ENCODE measurements at regions not wholly inside any gene's neighbourhood (a gene's known extent, or its start where the extent isn't known, plus 50 kb on each side); places are given as distances from the start of the nearest gene placed in this dataset.

- DNase-seq (ENCODE audit: low read depth in 2 of 2) = no peak
These were observed 49.8 kb downstream of the PLCE1 start for GRCh38 chr10:94043431-94043990.

GRCh38 chr10:94046098-94046497 is 52.4 kb downstream of the PLCE1 start:
- DNase-seq (ENCODE audit: low read depth in 2 of 2) = no peak

- no peak for DNase-seq (ENCODE audit: low read depth in 2 of 2)
These were observed 53.6 kb downstream of the PLCE1 start for GRCh38 chr10:94047293-94047692.

- DNase-seq (ENCODE audit: low read depth in 2 of 2) = no peak
These were observed 56.2 kb downstream of the PLCE1 start for GRCh38 chr10:94049911-94050310.

- no peak for DNase-seq (ENCODE audit: low read depth in 2 of 2)
These were observed 58.5 kb downstream of the PLCE1 start for GRCh38 chr10:94052281-94052680.

GRCh38 chr10:94052866-94053791 is 59.4 kb downstream of the PLCE1 start:
- no peak for DNase-seq (ENCODE audit: low read depth in 2 of 2)

- no peak for DNase-seq (ENCODE audit: low read depth in 2 of 2)
These were observed 65.6 kb downstream of the PLCE1 start for GRCh38 chr10:94059178-94059883.

- no peak for DNase-seq (ENCODE audit: low read depth in 2 of 2)
These were observed 67.3 kb downstream of the PLCE1 start for GRCh38 chr10:94061026-94061425.

GRCh38 chr10:94062611-94063010 is 68.9 kb downstream of the PLCE1 start:
- DNase-seq (ENCODE audit: low read depth in 2 of 2) = no peak

- no peak for DNase-seq (ENCODE audit: low read depth in 2 of 2)
These were observed 71.6 kb downstream of the PLCE1 start for GRCh38 chr10:94065362-94065761.

GRCh38 chr10:94065787-94066186 is 72.1 kb downstream of the PLCE1 start:
- DNase-seq (ENCODE audit: low read depth in 2 of 2) = no peak

GRCh38 chr10:94066411-94066810 is 72.7 kb downstream of the PLCE1 start:
- peak; percentile 46 to 64 for DNase-seq (ENCODE audit: low read depth in 2 of 2)

- peak in 1 of 2 donors; percentile 13 for DNase-seq (ENCODE audit: low read depth in 2 of 2)
These were observed 76.2 kb downstream of the PLCE1 start for GRCh38 chr10:94069884-94070283.

GRCh38 chr10:94074462-94074861 is 80.7 kb downstream of the PLCE1 start:
- no peak for DNase-seq (ENCODE audit: low read depth in 2 of 2)

- peak in 1 of 2 donors; percentile 97 for DNase-seq (ENCODE audit: low read depth in 2 of 2)
These were observed 81.8 kb downstream of the PLCE1 start for GRCh38 chr10:94075506-94075905.

- peak in 1 of 2 donors; percentile 81 for DNase-seq (ENCODE audit: low read depth in 2 of 2)
These were observed 82.7 kb downstream of the PLCE1 start for GRCh38 chr10:94076325-94076841.

- no peak for DNase-seq (ENCODE audit: low read depth in 2 of 2)
These were observed 83.3 kb downstream of the PLCE1 start for GRCh38 chr10:94077042-94077441.

GRCh38 chr10:94080108-94080507 is 86.4 kb downstream of the PLCE1 start:
- DNase-seq (ENCODE audit: low read depth in 2 of 2) = no peak

GRCh38 chr10:94083662-94084265 is 90.0 kb downstream of the PLCE1 start:
- DNase-seq (ENCODE audit: low read depth in 2 of 2) = no peak

- DNase-seq (ENCODE audit: low read depth in 2 of 2) = no peak
These were observed 90.6 kb downstream of the PLCE1 start for GRCh38 chr10:94084344-94084743.

- DNase-seq (ENCODE audit: low read depth in 2 of 2) = no peak
These were observed 91.6 kb downstream of the PLCE1 start for GRCh38 chr10:94085288-94085687.
